GM18873 (cell line): ENCODE measurements at regions not wholly inside any gene's neighbourhood (a gene's known extent, or its start where the extent isn't known, plus 50 kb on each side); places are given as distances from the start of the nearest gene placed in this dataset.
"Not testable (repeated sequence)": the region's sequence is repeated elsewhere in the genome, so short reads cannot be mapped to it uniquely, and the experiment has no call there.

Experiments used
- ATAC-seq: cut with Tn5 transposase; IDR thresholded peaks from one replicate; pipeline ENCODE4 v1.9.1; 2021; ENCODE audit warnings: mild to moderate bottlenecking, moderate library complexity, moderate number of reproducible peaks; ENCODE audit not compliant: unreplicated experiment, low FRiP score

GRCh38 chr2:595831-596592, 81.2 kb downstream of the TMEM18 start:
- ATAC-seq = no peak

- no peak for ATAC-seq
Measured at GRCh38 chr2:595141-595815, 81.9 kb downstream of the TMEM18 start.

GRCh38 chr2:594297-594949, 82.8 kb downstream of the TMEM18 start:
- no peak for ATAC-seq

GRCh38 chr2:593356-594026, 83.7 kb downstream of the TMEM18 start:
- ATAC-seq = no peak

GRCh38 chr2:592737-593136, 84.5 kb downstream of the TMEM18 start:
- ATAC-seq = no peak

- no peak for ATAC-seq
Measured at GRCh38 chr2:590214-591175, 86.7 kb downstream of the TMEM18 start.

- ATAC-seq = no peak
Measured at GRCh38 chr2:589281-590130, 87.7 kb downstream of the TMEM18 start.

GRCh38 chr2:588074-588645, 89.0 kb downstream of the TMEM18 start:
- ATAC-seq = no peak

- ATAC-seq = no peak
Measured at GRCh38 chr2:587087-587960, 89.9 kb downstream of the TMEM18 start.

- ATAC-seq = no peak
Measured at GRCh38 chr2:586641-587076, 90.5 kb downstream of the TMEM18 start.

GRCh38 chr2:584863-585823, 92.1 kb downstream of the TMEM18 start:
- peak; percentile 98 for ATAC-seq

GRCh38 chr2:583666-584065, 93.5 kb downstream of the TMEM18 start:
- no peak for ATAC-seq

GRCh38 chr2:582792-583528, 94.2 kb downstream of the TMEM18 start:
- ATAC-seq = no peak

GRCh38 chr2:582289-582688, 94.9 kb downstream of the TMEM18 start:
- not testable (repeated sequence) for ATAC-seq

- ATAC-seq = no peak
Measured at GRCh38 chr2:579961-580360, 97.2 kb downstream of the TMEM18 start.

GRCh38 chr2:579351-579886, 97.8 kb downstream of the TMEM18 start:
- ATAC-seq = no peak
